Stimulated activated CD4-positive, alpha-beta T cell treated with anti-CD3 and anti-CD28 coated beads, Interleukin-4, amount 100 ng/mL, for 4 hours (primary cell): ENCODE measurements at regions not wholly inside any gene's neighbourhood (a gene's known extent, or its start where the extent isn't known, plus 50 kb on each side); places are given as distances from the start of the nearest gene placed in this dataset.

Source experiments
- DNase-seq, 2 experiments: peaks; one replicate each; pipeline ENCODE4 v3.0.0-alpha.2; 2020

DNA sequence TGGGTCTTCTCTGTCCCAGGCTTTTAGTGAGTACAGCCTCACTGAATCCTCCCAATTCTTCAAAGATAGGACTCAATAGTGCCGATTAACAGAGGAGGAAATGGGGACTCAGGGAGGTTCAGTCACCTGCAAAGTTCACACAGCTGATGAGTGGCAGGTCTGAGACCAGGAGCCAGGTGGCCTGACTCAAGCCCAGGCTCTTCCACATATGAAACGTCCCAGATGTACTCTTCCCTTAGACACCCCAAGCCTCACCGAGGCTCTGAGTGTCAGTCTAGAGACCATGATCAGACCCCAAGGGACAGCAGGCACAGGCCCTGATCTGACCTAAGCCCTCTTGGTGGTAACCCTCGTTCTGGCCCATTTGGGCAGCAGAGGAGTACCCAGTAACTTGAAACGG lies 115.2 kb downstream of the INHBB start:
- no peak for DNase-seq

DNA sequence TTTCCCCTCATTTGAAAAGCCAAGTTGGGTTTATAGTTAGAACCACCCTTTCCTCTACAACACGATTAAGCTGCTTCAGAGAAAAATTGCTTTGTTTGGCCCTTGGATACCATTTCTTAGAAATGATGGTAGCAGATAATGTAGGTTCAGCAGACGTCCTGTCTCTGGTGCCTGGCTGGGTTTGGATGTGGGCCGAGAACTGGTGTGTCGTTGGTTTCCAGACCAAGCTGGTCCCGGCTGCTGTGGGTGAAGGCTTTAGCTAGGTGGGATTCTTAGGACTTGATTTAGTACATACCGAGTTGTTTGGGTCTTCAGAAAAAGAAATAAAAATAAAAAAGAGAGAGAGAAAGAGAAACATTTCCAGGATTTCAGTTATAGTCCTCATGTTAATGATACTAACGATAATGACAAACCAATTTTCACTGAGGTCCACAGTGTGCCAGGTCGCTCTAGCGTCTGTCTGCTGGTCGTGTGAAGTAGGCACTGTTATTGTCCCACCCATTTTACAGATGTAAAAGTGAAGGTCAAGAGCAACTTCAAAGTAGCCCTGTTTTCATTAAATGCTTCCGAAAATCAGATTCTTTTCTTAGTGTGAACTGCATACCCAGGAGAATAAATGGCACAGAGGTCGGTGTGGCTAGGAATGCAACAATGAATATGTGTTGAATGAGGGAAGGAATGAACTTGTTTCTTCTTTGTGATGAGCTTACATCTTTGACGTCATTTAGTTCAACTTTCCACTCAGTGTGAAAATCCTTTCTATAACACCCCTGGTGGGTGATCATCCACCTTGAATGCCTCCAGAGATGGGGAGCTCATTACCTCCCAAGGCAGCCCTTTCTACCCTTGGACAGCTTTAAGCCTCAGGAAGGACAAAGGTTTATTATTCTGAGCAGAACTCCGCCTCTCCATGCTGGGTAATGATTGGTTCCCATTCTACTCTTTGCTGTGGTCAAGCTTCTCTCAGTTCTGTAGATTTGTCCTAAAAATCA lies 115.9 kb downstream of the INHBB start:
- DNase-seq: no peak

DNA sequence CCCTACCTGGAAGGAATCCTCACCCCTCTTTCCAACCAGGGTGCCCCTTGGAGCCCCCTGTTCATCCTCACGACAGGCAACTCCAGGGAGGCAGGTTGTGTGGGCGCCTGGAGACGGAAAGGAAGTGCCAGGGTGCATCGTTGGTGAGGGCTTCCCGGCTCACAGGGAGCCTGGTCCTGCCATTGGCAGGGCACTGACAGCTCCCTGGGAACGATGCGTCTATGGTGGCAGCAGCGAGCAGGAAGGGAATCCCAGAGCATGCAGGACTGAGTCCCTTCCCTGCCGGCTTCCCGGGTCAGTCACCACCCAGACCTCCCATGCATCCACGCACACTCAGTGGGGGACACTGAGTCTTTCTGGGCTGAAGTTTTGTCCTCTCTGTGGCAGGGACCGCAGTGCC lies 117.6 kb downstream of the INHBB start:
- no peak for DNase-seq

DNA sequence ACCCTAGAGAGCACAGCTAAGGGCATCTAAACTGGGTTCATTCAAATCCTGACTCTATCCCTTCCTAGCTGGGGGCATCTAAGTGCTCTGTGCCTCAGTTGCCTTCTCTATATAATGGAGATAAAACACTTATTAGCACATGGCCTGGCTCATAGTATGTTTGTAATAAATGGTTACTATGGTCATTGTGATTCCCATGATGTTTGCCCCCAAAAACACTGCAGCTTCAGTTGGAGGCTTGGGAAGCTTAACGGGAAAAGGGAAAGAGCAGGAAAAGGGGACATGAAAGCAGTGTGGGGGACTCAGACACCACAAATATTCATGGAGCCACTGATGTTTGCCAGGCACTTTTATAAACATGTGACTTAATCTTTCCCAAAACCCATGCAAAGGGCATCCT lies 118.1 kb downstream of the INHBB start:
- no peak for DNase-seq

DNA sequence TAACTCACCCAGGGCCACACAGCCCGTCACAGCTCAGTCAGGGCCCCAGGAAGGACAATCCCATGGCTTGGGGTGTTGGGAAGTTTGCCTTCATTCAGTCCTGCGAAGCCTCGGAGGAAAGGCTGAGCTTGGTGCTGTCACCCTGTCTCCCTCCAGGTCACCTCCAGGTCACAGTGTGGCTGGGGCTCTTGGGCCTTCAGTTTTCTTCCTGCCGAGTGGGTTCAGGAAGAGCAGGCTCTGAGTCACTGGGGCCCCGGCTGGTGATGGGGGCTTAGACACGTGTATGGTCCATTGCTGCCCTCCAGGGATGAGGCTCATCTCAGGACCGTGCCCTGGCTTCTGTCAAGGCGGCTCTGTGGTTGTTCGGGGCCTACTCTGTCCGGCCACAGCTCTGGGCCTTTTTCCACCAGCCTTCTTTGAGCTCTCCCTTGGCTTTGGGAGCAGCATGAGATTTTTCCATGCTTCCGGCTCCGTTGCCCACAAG lies 118.6 kb downstream of the INHBB start:
- no peak for DNase-seq

DNA sequence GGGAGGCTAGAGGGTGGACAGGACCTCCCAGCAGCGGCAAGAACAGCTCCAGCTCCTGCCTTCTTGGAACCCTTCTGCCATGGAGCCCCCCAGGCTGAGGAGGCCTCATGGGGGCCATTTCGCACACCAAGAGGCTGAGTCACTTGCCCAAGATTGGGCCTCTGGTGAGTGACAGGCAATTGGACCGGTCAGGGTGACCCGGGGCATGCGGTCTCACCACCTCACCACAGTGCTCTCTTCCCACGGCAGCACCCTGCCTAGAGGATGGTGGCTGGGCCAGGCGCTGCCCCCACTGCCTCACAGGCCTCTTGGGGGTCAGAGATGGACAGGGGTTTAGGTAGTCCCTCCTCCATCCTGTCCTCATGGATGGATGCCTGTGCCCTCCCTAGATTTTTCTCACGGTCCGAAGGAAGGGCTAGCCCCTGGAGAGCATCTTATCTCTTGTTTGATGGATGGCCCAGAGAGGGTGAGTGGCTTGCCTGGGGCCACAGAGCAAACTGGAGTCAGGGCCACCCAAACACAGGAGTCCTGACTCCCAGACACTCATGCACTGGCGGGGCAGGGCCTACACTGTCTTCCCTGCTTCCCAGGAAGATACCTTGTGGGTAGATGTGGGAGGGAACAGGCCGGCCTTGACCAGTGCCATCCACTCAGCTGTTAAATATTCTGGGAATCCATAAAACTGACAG lies 119.2 kb downstream of the INHBB start:
- no peak for DNase-seq

DNA sequence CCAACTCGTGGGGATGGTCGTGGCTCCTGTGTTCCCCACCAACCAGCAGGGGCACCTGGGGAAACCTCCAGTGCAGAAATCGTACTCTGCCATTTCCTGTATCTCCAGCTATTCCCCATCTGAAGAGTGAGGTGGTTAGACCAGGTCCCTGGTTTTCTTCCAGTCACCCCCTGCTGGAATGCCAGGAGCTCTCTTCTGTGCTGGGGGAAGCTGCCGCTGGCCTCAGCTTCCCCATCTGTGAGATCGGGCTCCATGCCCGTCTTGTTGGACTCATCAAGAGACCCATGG lies 119.7 kb downstream of the INHBB start:
- DNase-seq: no peak

DNA sequence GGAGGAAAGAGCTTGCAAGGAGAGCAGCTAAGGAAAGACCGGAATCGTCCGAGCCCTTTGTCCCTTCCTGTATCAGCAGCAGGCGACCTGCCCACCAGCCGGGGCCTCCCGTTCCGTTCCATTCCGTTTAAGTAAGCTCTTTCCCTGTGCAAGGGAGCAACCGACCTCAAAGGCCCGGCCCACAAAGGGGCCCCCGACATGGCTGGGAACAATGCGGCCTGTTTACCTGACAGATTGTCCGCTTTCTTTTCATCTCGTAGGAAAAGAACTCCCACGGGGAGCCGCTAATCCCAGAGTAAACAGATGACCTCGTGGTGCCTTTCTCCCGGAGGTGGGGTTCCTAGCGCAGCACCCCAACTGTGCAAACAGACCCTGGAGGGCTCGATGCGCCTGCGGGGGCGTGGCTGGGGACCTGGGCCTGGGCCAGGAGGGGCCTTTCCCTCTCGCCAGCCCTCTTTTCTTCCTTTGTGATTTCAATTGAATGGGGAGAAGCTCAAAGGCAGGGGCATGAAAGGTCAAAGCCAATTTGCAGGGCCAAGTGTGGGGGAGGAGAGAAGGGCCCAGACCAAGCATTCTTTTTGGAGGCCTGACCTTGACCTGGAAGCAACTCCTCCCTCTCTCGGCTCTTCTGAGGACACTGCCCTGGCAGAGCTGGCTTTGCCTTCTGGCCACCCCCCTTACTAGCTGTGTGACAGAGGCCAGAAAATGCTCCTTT lies 120.2 kb downstream of the INHBB start:
- DNase-seq: no peak

DNA sequence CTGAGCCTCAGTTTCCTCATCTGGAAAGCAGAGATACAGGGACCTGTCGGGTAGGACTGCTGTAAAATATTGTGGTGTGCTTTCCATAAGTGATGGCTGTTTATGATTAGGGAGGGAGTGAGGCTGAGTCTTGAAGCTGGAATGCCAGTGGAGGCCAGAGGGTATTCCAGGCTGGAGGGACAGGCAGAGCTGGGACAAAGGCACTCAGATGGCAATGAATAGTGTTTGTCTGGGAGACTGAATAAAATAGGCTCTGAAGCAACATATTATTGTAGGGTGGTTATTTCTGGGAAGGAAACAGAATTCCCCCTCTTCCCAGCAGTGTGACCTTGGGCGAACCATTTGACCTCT lies 120.7 kb downstream of the INHBB start:
- no peak for DNase-seq

DNA sequence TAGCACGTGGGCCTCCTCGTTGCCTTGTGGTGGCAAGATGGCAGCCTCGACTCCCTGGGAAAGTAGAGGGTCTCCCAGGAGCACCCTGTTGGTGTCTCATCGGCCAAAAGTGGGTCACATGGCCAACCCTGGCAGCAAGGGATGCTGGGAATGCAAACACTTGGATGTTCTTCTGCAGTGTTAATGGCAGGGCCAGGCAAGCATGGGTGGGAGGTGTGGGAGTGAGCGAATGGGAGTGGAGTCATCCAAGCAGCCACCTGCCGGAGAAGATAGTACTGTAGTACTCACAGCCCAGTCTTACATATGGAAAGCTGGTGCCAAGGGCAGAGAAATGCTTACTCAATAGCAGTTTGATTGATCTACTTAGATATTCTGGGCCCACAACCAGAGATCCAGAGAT lies 122.2 kb downstream of the INHBB start:
- DNase-seq: no peak

DNA sequence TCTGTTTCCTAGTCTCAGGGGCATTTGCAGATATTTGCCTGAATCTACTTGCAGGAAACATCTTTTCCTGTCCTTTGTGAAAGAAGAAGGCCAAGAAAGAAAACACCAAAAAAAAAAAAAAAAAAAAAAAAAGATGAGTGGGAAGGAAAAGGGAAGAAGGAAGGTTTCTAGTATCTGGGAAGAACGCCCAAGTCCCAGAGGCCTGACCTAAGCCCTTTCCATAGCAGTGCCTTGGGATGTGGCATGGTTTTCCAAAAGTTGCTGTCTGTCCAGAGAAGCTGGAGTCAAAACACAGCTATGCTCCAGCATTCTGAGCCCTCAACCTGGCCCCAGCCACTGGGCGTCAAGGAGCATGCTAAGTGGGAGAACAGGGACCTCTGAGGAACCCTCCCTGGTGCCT lies 123.5 kb downstream of the INHBB start:
- DNase-seq: no peak

DNA sequence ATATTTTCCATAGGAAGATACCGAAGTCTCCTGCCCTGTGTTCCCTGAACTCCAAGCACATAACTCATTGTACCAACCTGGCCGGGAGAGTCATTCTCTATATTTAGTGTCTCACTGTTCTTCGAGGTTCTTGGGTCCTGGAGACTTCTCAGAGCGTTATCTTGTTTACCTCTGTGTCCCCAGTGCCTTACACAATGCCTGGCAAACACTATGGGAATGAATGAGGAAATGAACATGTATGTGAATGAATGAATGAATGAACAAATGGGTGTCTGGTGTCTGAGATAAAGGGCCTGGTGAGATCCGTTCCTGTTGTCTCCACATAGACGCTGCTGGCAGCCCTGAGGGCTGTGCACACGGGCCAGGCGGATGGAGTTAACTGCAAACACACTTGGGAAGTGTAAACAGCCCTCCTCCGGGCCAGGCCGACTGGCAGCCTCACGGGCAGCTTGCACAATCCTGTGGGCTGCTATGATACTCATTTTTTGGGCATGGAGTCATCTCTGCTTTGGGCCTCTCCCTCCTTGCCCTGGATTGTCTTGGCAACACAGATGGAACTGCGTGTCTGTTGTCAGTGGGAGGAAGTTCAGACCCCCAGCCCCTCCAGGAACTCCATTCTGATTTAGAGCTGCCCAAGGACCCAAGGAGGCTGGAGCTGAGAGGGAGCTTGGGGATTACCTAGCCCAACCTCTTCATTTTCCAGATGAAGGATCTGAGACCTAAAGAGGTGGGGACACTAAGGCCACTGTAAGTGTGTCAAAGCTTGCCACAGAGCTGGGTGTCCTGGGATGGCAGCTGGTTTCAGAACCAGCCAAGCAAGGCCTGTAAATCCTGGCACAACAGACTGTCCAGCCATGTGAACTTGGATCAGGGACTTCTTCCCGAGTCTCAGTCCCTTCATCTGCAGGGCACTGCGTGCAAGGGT lies 124.4 kb downstream of the INHBB start:
- DNase-seq: no peak

DNA sequence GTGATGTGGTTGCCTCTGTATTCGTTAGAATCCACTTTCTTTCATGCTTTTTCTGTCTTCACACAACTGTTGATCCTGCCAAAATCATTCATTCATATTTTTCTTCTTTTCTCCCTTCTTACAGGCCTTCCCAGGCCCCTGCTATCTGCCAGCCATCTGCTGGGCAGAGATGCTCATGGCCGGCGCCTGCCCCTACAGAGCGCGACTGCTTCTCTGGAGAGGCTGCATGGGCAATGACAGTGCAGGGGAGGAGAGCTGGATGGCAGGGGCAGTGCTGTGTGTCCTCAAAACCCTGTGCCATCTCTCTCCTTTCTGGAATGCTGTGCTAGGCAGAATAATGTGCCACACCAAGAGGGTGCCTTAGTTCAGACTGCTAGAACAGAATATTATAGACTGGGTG lies 125.2 kb downstream of the INHBB start:
- no peak for DNase-seq

DNA sequence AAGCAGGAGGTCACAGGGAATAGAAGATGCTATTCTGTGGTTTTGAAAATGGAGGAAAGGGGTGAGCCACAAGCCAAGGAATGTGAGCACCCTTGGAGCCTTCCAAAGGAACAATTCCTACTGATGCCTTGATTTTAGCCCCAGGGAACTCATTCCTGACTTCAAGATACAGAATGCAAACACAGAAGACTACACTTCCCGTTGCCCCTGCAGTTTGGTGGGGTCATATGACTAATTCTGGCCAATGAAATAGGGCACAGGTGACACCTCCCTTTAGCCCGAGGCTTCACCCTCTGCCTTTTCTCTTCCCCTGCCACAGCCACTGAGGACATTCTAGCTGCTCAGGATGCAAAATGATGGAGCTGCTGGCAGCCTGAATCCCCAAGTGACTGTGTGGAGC lies 126.1 kb downstream of the INHBB start:
- no peak for DNase-seq

DNA sequence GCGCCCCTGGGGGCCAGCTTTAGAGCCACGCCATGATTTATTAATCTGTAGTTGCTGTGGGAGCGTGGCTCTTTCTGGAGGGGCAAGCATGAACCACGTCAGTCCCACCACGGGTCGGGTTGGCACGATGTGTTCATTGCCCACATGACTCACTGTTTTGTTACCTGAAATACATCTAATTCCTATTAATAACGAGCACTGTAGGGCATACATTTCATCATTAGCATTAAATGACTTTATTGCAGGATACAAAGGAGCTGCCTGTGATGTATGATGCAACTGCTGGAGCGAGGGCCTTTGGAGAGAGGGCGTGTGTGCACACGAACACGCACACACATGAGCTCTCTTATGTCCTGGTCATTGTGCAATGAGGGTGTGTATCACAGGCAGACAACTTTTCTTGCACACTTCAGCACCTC lies 127.0 kb downstream of the INHBB start:
- DNase-seq: no peak

DNA sequence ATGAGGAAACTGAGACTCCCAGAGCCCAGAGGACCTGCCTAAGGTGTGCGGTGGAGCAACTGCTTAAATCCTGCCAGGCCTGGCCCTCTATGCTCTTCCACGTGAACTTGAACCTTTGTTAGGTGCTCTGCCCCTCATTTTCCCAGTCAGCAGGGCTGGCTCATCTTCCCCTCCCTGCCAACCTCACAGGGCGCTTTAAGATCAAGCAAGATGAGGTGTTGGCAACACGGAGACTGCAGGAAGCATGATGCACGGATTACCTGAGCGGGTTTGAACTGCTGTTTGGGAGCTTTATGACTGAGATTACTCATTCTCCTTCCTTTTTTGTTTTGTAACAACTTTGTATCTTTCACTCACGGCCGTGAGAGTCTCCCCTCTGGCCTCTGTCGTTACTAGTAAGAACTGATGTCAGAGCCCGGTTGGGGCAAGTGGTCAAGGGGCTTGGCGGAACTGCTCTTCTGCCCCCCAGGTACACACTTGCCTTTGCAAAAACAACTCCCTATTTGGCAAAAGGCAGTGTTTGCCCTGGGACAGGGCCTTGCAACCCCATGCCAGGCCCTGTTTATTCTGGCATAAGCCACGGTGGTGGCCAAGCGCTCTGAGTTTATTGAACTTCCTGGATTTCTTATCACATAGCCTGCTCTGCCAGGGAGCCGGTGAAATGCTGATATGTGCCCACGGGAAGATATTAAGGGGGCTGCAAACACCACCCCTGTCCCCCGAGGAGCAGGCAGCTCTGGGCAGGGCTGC lies 127.8 kb downstream of the INHBB start:
- no peak for DNase-seq

DNA sequence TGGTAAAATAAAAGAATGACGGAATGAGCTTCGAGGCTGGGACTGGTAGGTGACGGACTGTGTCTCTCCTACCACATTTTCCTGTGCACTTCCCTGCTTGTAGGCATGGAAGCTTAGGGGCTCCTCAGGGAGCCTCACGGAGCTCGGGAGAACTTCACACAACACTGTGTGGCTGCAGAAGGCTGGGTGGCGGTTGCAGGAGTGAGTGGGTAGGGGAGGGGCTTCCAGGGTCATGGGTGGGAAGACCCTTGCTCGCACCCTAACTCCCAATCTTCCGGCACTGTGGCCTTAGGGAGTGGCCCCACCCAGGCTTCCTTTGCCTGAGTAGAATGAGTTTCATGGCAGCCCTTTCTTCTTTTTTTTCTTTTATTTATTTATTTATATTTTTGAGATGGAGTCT lies 128.6 kb downstream of the INHBB start:
- no peak for DNase-seq

DNA sequence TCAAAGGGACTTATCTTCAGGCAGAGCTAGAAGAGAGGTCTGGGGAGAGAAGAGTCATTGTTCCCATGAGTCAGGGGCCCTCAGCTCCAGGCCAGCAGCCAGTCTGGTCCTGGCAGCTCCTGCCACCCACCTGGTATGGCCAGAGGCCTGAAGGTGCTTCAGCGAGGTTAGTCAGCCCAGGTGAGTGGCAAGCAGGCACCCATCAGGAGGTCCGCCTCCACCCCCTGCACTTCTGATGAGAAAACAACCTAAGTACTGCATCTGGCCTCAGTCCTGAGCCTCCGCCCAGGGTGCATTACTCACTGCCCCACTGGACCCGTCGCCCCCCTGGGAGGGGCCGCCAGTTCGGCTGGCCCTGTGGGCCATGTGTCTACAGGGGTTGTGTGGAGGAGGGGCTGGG lies 130.2 kb downstream of the INHBB start:
- no peak for DNase-seq

DNA sequence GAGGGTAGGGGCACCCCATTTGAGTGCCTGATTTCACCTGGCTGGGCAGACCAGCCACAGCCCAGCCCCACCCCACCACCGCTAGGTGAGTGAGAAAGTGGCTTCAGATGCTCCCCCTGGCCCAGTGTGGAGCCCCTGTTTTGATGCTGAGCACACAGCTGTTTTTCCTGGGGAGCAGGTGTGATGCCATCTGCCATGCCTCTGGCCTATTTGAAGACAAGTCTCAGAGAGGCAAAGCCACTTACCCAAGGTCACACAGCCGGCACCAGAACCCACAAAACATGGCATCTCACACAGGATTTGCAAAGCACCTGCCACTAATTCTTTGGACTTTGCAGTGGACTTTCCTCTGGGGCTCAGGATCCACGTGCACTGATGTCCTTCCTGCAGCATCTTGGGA lies 131.3 kb downstream of the INHBB start:
- DNase-seq: no peak

DNA sequence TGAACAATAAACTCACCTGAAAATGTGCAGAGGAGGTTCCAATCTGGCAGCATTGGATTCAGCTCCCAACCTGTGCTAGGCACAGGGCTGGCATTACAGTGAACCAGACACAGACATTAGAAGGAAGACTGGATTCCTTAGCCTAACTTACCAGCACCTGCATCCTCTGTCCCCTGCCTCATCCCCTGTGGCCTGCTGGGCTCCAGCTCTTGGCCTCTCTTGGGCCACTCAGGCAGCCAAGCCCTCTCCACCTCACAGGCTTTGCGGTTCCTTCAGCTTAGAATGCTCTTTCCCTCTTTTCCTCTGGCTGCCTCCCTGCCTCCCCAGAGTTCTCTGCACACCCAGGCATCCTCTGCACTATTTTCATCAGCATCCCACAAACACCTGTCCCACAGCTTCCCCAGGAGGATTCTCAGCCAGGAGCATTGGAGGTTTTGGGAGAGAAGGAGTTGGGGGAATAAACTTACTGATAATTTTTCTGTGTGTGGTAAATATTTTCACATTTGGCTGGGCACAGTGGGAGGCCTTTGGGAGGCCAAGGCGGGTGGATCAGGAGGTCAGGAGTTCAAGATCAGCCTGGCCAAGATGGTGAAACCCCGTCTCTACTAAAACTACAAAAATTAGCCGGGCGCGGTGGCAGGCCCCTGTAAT lies 132.0 kb downstream of the INHBB start:
- DNase-seq: no peak

DNA sequence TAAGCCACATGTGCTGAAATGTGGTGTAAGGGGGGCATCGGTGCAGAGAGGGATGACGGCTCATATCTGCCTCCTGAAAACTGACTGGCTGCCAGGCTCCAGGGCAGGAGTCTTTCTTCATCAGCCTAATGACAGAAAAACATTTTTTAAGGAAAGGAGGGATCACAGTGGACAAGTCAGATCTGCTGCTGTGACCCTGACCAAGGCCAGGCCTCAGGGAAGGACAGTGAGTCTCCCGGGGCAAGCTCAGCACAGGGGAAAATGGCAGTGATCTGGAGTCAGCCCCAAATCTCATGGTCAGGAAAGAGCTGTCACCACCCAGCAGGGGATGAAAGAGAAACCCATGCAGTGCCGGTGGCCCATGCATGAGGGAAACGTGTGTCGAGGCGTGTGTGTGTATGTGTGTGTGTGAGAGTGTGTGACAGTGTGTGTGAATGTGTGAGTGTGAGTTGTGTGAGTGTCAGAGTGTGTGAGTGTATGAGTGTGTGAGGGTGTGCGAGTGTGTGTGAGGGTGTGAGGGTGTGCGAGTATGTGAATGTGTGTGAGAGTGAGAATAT lies 134.5 kb downstream of the INHBB start:
- no peak for DNase-seq
